Brain microvascular endothelial cell (primary cell): ENCODE measurements at regions not wholly inside any gene's neighbourhood (a gene's known extent, or its start where the extent isn't known, plus 50 kb on each side); places are given as distances from the start of the nearest gene placed in this dataset.

ENCODE experiments used
- DNase-seq: peaks from one replicate; pipeline ENCODE4 v3.0.0-alpha.2; 2020
- H3K27ac ChIP-seq: fragments of 250-450 bp; sonication (Bioruptor Pico); 2 replicates; pipeline ENCODE4 v1.5.1; 2020; ENCODE audit warnings: mild to moderate bottlenecking, moderate library complexity
- H3K27me3 ChIP-seq: fragments of 250-450 bp; sonication (Bioruptor Pico); replicated peaks from 2 replicates; pipeline ENCODE4 v1.5.1; 2020; ENCODE audit warnings: mild to moderate bottlenecking
- H3K36me3 ChIP-seq: fragments of 250-450 bp; sonication (Bioruptor Pico); replicated peaks from 2 replicates; pipeline ENCODE4 v1.5.1; 2020; ENCODE audit warnings: mild to moderate bottlenecking
- H3K4me3 ChIP-seq: 2 replicates; pipeline ENCODE4 v1.5.1; 2011; ENCODE audit warnings: low read depth, mild to moderate bottlenecking, control low read depth, low read length, moderate library complexity
- in situ Hi-C: cut with HindIII; loops from 2 replicates; pipeline ENCODE4 v1.10.0; 2017; ENCODE audit warnings: low sequenced_read_pairs, low pct_ligation_motif_present
- TF ChIP-seq, protein P1 (sequence below): IDR thresholded peaks from 2 replicates; pipeline ENCODE4 v1.5.1; 2011; ENCODE audit warnings: low read depth, mild to moderate bottlenecking, moderate library complexity, low read length, control low read depth, inconsistent platforms; ENCODE audit errors: missing control alignments

DNA sequence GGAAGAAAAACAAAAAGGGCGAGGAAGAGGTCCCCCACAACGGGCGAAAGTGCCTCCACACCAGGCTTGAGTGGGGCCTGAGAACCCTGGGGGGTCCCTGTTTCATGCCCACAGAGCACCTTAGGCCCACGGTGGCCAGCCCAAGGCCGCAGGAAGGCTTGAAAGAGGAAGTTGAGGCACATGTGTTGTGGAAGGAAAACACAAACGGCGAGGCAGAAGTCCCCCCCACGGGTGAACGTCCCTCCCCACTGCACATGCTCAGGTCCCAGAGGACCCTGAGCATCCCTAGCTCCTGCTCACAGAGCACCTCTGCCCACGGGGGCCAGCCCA, 371.5 kb downstream of the ALG10 start:
- no peak overlapping the region for H3K27ac ChIP-seq
- no peaks in the 10 kb centered on the region for H3K36me3 ChIP-seq
- no peak overlapping the region for H3K4me3 ChIP-seq
- TF ChIP-seq, protein P1, sequence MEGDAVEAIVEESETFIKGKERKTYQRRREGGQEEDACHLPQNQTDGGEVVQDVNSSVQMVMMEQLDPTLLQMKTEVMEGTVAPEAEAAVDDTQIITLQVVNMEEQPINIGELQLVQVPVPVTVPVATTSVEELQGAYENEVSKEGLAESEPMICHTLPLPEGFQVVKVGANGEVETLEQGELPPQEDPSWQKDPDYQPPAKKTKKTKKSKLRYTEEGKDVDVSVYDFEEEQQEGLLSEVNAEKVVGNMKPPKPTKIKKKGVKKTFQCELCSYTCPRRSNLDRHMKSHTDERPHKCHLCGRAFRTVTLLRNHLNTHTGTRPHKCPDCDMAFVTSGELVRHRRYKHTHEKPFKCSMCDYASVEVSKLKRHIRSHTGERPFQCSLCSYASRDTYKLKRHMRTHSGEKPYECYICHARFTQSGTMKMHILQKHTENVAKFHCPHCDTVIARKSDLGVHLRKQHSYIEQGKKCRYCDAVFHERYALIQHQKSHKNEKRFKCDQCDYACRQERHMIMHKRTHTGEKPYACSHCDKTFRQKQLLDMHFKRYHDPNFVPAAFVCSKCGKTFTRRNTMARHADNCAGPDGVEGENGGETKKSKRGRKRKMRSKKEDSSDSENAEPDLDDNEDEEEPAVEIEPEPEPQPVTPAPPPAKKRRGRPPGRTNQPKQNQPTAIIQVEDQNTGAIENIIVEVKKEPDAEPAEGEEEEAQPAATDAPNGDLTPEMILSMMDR = no peak
- in situ Hi-C loops = no loop called here
- DNase-seq = no peak
- no peaks in the 10 kb centered on the region for H3K27me3 ChIP-seq

DNA sequence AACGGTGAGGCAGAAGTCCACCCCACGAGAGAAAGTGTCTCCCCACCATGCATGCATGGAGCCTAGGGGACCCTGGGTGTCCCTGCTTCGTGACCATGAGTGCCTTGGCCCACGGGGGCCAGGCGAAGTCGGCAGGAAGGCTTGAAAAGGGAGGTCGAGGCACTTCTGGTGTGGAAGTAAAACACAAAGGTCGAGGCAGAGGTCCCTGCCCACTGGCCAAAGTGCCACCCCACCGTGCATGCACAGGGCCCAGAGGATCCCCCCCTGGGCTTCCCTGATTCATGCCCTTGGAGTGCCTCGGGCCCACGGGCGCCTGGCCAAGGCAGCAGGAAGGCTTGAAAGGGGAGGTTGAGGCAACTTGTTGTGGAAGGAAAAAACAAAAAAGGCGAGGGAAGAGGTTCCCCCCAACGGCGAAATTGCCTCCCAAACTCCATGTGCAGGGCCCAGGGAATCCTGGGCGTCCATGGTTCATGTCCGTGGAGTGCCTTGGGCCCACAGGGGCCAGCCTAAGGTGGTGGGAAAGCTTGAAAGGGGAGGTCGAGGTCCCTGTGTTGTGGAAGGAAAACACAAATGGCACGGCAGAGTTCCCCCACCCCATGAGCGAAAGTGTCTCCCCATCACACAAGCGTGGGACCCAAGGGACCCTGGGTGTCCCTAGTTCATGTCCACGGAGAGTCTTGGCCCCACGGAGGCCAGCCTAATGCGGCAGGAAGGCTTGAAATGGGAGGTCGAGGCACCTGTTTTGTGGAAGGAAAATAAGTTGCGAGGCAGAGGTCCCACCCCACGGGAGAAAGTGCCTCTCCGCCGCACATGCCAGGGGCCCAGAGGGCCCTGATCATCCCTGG, 372.1 kb downstream of the ALG10 start:
- H3K27me3 ChIP-seq = no peaks in the 10 kb centered on the region
- DNase-seq = no peak
- H3K36me3 ChIP-seq = no peaks in the 10 kb centered on the region
- in situ Hi-C loops = no loop called here
- H3K4me3 ChIP-seq = no peak overlapping the region
- TF ChIP-seq, protein P1 = no peak
- no peak overlapping the region for H3K27ac ChIP-seq

DNA sequence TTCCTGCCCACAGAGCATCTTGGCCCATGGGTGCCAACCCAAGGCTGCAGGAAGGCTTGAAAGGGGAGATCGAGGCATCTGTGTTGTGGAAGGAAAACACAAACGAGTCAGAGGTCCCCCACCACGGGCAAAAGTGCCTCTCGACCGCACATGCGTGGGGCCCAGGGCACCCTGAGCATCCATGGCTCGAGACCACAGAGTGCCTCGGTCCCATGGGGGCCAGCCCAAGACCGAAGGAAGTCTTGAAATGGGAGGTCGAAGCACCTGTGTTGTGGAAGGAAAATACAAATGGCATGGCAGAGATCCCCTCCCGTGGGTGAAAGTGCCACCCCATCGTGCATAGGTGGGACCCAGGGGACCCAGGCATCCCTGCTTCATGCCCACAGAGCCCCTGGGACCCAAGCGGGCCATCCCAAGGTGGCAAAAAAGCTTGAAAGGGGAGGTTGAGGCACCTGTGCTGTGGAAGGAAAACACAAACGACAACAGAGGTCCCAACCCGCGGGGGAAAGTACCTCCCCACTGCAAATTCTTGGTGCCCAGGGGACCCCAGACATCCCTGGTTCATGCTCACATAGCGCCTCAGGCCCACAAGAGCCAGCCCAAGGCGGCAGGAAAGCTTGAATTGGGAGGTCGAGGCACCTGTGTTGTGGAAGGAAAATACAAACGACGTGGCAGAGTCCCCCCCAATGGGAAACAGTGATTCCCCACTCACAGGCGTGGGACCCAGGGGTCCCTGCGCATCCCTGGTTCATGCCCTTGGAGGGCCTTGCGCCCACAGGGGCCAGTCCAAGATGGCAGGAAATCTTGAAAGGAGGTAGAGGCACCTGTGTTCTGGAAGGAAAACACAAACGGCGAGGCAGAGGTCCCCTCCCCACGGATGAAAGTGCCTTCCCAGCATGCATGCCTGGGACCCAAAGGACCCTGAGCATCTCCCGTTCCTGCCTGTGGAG, 373.0 kb downstream of the ALG10 start:
- TF ChIP-seq, protein P1 = no peak
- no peak overlapping the region for H3K27ac ChIP-seq
- no peak for DNase-seq
- in situ Hi-C loops = no loop called here
- no peaks in the 10 kb centered on the region for H3K27me3 ChIP-seq
- H3K36me3 ChIP-seq = no peaks in the 10 kb centered on the region
- no peak overlapping the region for H3K4me3 ChIP-seq

DNA sequence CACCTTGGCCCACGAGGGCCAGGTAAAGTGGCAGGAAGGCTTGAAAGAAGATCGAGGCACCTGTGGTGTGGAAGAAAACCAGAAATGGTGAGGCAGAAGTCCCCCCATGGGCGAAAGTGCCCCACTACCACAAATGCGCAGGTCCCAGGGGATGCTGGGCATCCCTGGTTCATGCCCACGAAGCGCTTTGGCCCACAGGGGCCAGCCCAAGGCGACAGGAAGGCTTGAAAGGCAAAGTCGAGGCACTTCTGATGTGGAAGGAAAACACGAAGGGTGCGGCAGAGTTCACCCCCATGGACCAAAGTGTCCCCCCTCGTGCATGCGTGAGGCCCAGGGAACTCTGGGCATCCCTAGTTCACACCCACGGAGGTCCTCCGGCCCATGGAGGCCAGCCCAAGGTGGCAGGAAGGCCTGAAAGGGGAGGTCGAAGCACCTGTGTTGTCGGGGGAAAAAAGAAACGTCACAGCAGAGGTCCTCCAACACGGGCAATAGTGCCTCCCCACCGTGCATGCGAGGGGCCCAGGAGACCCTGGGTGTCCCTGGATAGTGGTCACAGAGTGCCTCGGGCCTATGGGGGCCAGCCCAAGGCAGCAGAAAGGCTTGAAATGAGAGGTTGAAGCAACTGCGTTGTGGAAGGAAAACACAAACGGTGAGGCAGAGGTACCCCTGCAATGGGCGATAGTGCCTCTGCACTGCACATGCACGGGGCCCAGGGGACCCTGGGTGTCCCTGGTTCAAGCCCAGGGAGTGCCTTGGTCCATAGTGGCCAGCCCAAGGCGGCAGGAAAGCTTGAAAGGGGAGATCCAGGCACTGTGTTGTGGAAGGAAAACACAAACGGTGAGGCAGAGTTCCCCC, 373.9 kb downstream of the ALG10 start:
- no peak for DNase-seq
- TF ChIP-seq, protein P1 = no peak
- no peak overlapping the region for H3K4me3 ChIP-seq
- H3K27ac ChIP-seq = no peak overlapping the region
- in situ Hi-C loops = no loop called here
- no peaks in the 10 kb centered on the region for H3K27me3 ChIP-seq
- H3K36me3 ChIP-seq = no peaks in the 10 kb centered on the region

DNA sequence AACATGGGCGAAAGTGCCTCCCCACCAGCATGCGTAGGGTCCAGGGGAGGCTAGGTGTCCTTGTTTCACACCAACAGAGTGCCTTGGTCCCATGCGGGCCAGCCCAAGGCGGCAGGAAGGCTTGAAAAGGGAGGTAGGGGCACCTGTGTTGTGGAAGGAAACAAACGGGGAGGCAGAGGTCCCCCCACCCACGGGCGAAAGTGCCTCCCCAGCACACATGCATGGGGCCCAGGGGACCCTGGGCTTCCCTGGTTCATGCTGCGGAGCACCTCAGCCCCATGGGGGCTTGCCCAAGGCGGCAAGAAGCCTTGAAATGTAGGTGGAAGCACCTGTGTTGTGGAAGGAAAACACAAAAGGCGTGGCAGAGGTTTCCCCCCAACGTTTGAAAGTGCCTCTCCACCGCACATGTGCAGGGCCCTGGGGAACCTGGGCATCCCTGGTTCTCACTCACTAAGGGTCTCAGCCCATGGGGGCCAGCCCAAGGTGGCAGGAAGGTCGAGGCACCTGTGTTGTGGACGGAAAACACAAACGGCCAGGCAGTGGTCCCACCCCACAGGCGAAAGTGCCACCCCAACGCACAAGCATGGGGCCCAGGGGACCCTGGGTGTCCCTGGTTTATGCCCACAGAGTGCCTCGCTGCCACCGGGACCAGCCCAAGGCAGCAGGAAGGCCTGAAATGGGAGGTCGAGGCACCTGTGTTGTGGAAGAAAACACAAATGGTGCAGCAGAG, 374.7 kb downstream of the ALG10 start:
- no peaks in the 10 kb centered on the region for H3K27me3 ChIP-seq
- H3K4me3 ChIP-seq = no peak overlapping the region
- DNase-seq = no peak
- TF ChIP-seq, protein P1 = no peak
- H3K36me3 ChIP-seq = no peaks in the 10 kb centered on the region
- no peak overlapping the region for H3K27ac ChIP-seq
- in situ Hi-C loops = no loop called here
